Peyer's patch (tissue), 4 donors: ENCODE measurements at regions not wholly inside any gene's neighbourhood (a gene's known extent, or its start where the extent isn't known, plus 50 kb on each side); places are given as distances from the start of the nearest gene placed in this dataset.

Source experiments
- CTCF ChIP-seq, 6 experiments: fragments of 450-650 bp in 4 of 6; fragments of 200-600 bp in 2 of 6; sonication (generic) in 1 of 6; IDR thresholded peaks; one replicate each; pipeline ENCODE4 v1.5.1; 2017 to 2019; ENCODE audit warnings: antibody characterized with exemption in 6 of 6, mild to moderate bottlenecking in 3 of 6, moderate library complexity in 1 of 6
- POLR2A ChIP-seq, 2 donors: fragments of 450-650 bp; IDR thresholded peaks; one replicate each; pipeline ENCODE4 v1.5.1; 2017; ENCODE audit warnings: antibody characterized with exemption in 2 of 2, mild to moderate bottlenecking in 2 of 2, moderate library complexity in 2 of 2

GRCh38 chr2:15084826-15085489, 452.4 kb downstream of the LRATD1 start:
- TF ChIP-seq CTCF (IDR thresholded peaks at IDR 0.05) (no peak), POLR2A (IDR thresholded peaks at IDR 0.05) (no peak)
